GM23338 (cell line): ENCODE measurements at regions not wholly inside any gene's neighbourhood (a gene's known extent, or its start where the extent isn't known, plus 50 kb on each side); places are given as distances from the start of the nearest gene placed in this dataset.

Experiments used
- CTCF ChIP-seq, 2 experiments: fragments of 200-600 bp in 1 of 2; sonication (generic) in 1 of 2; conservative IDR thresholded peaks; 2 replicates each; pipeline versions ENCODE4 v1.5.1 to v1.6.1; 2016 to 2017; ENCODE audit warnings: antibody characterized with exemption in 2 of 2, low read depth in 2 of 2, mild to moderate bottlenecking in 2 of 2, moderate library complexity in 1 of 2
- EZH2 ChIP-seq: fragments of 200-600 bp; sonication (generic); IDR thresholded peaks from one replicate; pipeline ENCODE4 v1.8.0; 2017; ENCODE audit warnings: antibody characterized with exemption, mild to moderate bottlenecking, low read depth; ENCODE audit not compliant: unreplicated experiment
- EZH2phosphoT487 ChIP-seq: fragments of 200-600 bp; sonication (generic); IDR thresholded peaks from one replicate; pipeline ENCODE4 v1.8.1; 2018; ENCODE audit warnings: antibody characterized with exemption; ENCODE audit not compliant: unreplicated experiment
- JUNB ChIP-seq: IDR thresholded peaks from one replicate; pipeline ENCODE4 v1.6.1; 2016; ENCODE audit warnings: antibody characterized with exemption; ENCODE audit not compliant: unreplicated experiment
- POLR2AphosphoS5 ChIP-seq: IDR thresholded peaks from 2 replicates; pipeline ENCODE4 v1.6.1; 2016; ENCODE audit warnings: antibody characterized with exemption, low read depth
- REST ChIP-seq: IDR thresholded peaks from one replicate; pipeline ENCODE4 v1.6.1; 2018; ENCODE audit warnings: antibody characterized with exemption; ENCODE audit not compliant: unreplicated experiment

- no peak for TF ChIP-seq CTCF (conservative IDR thresholded peaks at IDR 0.05; ENCODE audit: low read depth in 2 of 2)
- TF ChIP-seq POLR2AphosphoS5: no peak
- TF ChIP-seq REST: no peak
- no peak for TF ChIP-seq EZH2
- TF ChIP-seq EZH2phosphoT487: no peak
- TF ChIP-seq JUNB: no peak
Observed at GRCh38 chr5:173830421-173830820, 57.7 kb upstream of the CPEB4 start.
